ENCODE measurements at regions not wholly inside any gene's neighbourhood (a gene's known extent, or its start where the extent isn't known, plus 50 kb on each side); places are given as distances from the start of the nearest gene placed in this dataset.
"Not testable (repeated sequence)": the region's sequence is repeated elsewhere in the genome, so short reads cannot be mapped to it uniquely, and the experiment has no call there.

- DNase-seq (ENCODE audit: low read depth in 2 of 2): no peak
These were observed 442.4 kb upstream of the GRM7 start for GRCh38 chr3:6418485-6418884.

GRCh38 chr3:6421666-6422445, 439.1 kb upstream of the GRM7 start:
- no peak for DNase-seq (ENCODE audit: low read depth in 2 of 2)

GRCh38 chr3:6425289-6425820, 435.6 kb upstream of the GRM7 start:
- no peak for DNase-seq (ENCODE audit: low read depth in 2 of 2)

GRCh38 chr3:6428276-6428675, 432.6 kb upstream of the GRM7 start:
- DNase-seq (ENCODE audit: low read depth in 2 of 2): not testable (repeated sequence)

GRCh38 chr3:6435951-6436350, 425.0 kb upstream of the GRM7 start:
- no peak for DNase-seq (ENCODE audit: low read depth in 2 of 2)

- no peak for DNase-seq (ENCODE audit: low read depth in 2 of 2)
These were observed 423.3 kb upstream of the GRM7 start for GRCh38 chr3:6437631-6438030.

- no peak for DNase-seq (ENCODE audit: low read depth in 2 of 2)
These were observed 422.9 kb upstream of the GRM7 start for GRCh38 chr3:6438031-6438430.

- no peak for DNase-seq (ENCODE audit: low read depth in 2 of 2)
These were observed 421.7 kb upstream of the GRM7 start for GRCh38 chr3:6439226-6439625.

GRCh38 chr3:6439824-6440223, 421.1 kb upstream of the GRM7 start:
- DNase-seq (ENCODE audit: low read depth in 2 of 2): no peak

GRCh38 chr3:6444888-6445658, 415.8 kb upstream of the GRM7 start:
- no peak for DNase-seq (ENCODE audit: low read depth in 2 of 2)

GRCh38 chr3:6447166-6447801, 413.6 kb upstream of the GRM7 start:
- no peak for DNase-seq (ENCODE audit: low read depth in 2 of 2)

- no peak for DNase-seq (ENCODE audit: low read depth in 2 of 2)
These were observed 412.9 kb upstream of the GRM7 start for GRCh38 chr3:6448011-6448410.

- DNase-seq (ENCODE audit: low read depth in 2 of 2): no peak
These were observed 411.8 kb upstream of the GRM7 start for GRCh38 chr3:6449099-6449498.

- DNase-seq (ENCODE audit: low read depth in 2 of 2): no peak
These were observed 407.9 kb upstream of the GRM7 start for GRCh38 chr3:6452974-6453373.

- DNase-seq (ENCODE audit: low read depth in 2 of 2): no peak
These were observed 405.9 kb upstream of the GRM7 start for GRCh38 chr3:6455031-6455430.

- no peak for DNase-seq (ENCODE audit: low read depth in 2 of 2)
These were observed 393.7 kb upstream of the GRM7 start for GRCh38 chr3:6467186-6467585.

- no peak for DNase-seq (ENCODE audit: low read depth in 2 of 2)
These were observed 392.3 kb upstream of the GRM7 start for GRCh38 chr3:6468589-6468988.

- no peak for DNase-seq (ENCODE audit: low read depth in 2 of 2)
These were observed 389.2 kb upstream of the GRM7 start for GRCh38 chr3:6471744-6472143.

GRCh38 chr3:6490487-6491327, 370.2 kb upstream of the GRM7 start:
- not testable (repeated sequence) for DNase-seq (ENCODE audit: low read depth in 2 of 2)

GRCh38 chr3:6491768-6492167, 369.1 kb upstream of the GRM7 start:
- DNase-seq (ENCODE audit: low read depth in 2 of 2): no peak

- DNase-seq (ENCODE audit: low read depth in 2 of 2): no peak
These were observed 368.6 kb upstream of the GRM7 start for GRCh38 chr3:6492306-6492705.

- DNase-seq (ENCODE audit: low read depth in 2 of 2): not testable (repeated sequence)
These were observed 362.0 kb upstream of the GRM7 start for GRCh38 chr3:6498944-6499343.
